HEK293T (cell line): ENCODE measurements at regions not wholly inside any gene's neighbourhood (a gene's known extent, or its start where the extent isn't known, plus 50 kb on each side); places are given as distances from the start of the nearest gene placed in this dataset.

Source experiments
- CTCF ChIA-PET: fragments of 350-600 bp; formaldehyde crosslinking; extraction: SDS; loops from one replicate; lab custom pipeline; 2021; ENCODE audit warnings: antibody characterized with exemption, inconsistent platforms; lab: Yijun Ruan, JAX
- POLR2A ChIA-PET: fragments of 350-600 bp; formaldehyde crosslinking; extraction: SDS; loops from one replicate; lab custom pipeline; 2020; ENCODE audit warnings: antibody characterized with exemption, inconsistent platforms; lab: Yijun Ruan, JAX
- DNase-seq: peaks from one replicate; pipeline ENCODE4 v3.0.0; 2012; ENCODE audit warnings: mixed read lengths; ENCODE audit errors: extremely low spot score
- ARNT ChIP-seq: fragments of 450-650 bp; IDR thresholded peaks from 2 replicates; pipeline ENCODE4 v1.6.1; 2017; ENCODE audit warnings: mild to moderate bottlenecking
- BHLHE40 ChIP-seq: fragments of 450-650 bp; IDR thresholded peaks from 2 replicates; pipeline ENCODE4 v1.6.1; 2016; ENCODE audit warnings: mild to moderate bottlenecking, moderate library complexity, borderline replicate concordance
- CTBP1 ChIP-seq: fragments of 450-650 bp; IDR thresholded peaks from 2 replicates; pipeline ENCODE4 v1.6.1; 2016; ENCODE audit warnings: borderline replicate concordance
- ELF4 ChIP-seq: fragments of 450-650 bp; IDR thresholded peaks from 2 replicates; pipeline ENCODE4 v1.6.1; 2017; ENCODE audit warnings: antibody characterized with exemption
- FOXA1 ChIP-seq: fragments of 450-650 bp; IDR thresholded peaks from 2 replicates; pipeline ENCODE4 v1.6.1; 2016; ENCODE audit warnings: mild to moderate bottlenecking
- FOXK2 ChIP-seq: fragments of 450-650 bp; IDR thresholded peaks from 2 replicates; pipeline ENCODE4 v1.6.1; 2016; ENCODE audit warnings: mild to moderate bottlenecking
- FOXM1 ChIP-seq: fragments of 450-650 bp; IDR thresholded peaks from 2 replicates; pipeline ENCODE4 v1.6.1; 2017; ENCODE audit warnings: mild to moderate bottlenecking, borderline replicate concordance
- HDGF ChIP-seq: fragments of 450-650 bp; IDR thresholded peaks from 2 replicates; pipeline ENCODE4 v1.6.1; 2017; ENCODE audit warnings: antibody characterized with exemption, borderline replicate concordance
- L3MBTL2 ChIP-seq: fragments of 450-650 bp; conservative IDR thresholded peaks from 2 replicates; pipeline ENCODE4 v1.6.1; 2016; ENCODE audit warnings: mild to moderate bottlenecking
- LEF1 ChIP-seq: fragments of 450-650 bp; IDR thresholded peaks from 2 replicates; pipeline ENCODE4 v1.6.1; 2017; ENCODE audit warnings: mild to moderate bottlenecking, borderline replicate concordance
- NFRKB ChIP-seq: fragments of 450-650 bp; IDR thresholded peaks from 2 replicates; pipeline ENCODE4 v1.6.1; 2016; ENCODE audit warnings: mild to moderate bottlenecking, moderate library complexity
- SP1 ChIP-seq: fragments of 450-650 bp; IDR thresholded peaks from 2 replicates; pipeline ENCODE4 v1.6.1; 2017
- SUZ12 ChIP-seq: fragments of 450-650 bp; IDR thresholded peaks from 2 replicates; pipeline ENCODE4 v1.6.1; 2016; ENCODE audit warnings: mild to moderate bottlenecking
- TARDBP ChIP-seq: fragments of 450-650 bp; IDR thresholded peaks from 2 replicates; pipeline ENCODE4 v1.6.1; 2016
- ZNF384 ChIP-seq: fragments of 450-650 bp; IDR thresholded peaks from 2 replicates; pipeline ENCODE4 v1.6.1; 2016
- TF ChIP-seq, protein P1 (sequence below): fragments of 450-650 bp; IDR thresholded peaks from 2 replicates; pipeline ENCODE4 v1.6.1; 2016

DNA sequence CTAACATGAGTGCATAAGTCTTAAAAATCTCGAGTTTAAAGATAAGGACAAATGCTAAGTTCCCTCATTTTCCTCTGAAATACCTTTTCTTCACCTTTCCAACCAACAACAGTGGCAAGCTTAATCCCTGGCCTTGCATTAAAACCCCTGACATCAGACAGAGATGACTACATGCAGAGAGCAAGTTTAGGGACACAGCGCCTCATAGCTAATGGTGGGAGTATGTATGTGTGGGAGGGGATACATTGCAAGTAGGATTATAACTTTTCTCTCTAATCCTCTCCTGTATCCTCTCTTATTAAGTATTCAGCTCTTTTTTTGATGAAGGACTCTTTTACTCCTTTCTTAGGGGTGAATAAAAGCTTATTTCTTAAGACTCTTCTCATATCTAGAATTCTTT is 547.1 kb downstream of the CCER1 start:
- TF ChIP-seq ELF4 (no peak), SUZ12 (no peak), FOXK2 (no peak), FOXA1 (no peak), BHLHE40 (no peak), LEF1 (no peak), HDGF (no peak), L3MBTL2 (no peak), ARNT (no peak), FOXM1 (no peak)
- TF ChIP-seq, protein P1, sequence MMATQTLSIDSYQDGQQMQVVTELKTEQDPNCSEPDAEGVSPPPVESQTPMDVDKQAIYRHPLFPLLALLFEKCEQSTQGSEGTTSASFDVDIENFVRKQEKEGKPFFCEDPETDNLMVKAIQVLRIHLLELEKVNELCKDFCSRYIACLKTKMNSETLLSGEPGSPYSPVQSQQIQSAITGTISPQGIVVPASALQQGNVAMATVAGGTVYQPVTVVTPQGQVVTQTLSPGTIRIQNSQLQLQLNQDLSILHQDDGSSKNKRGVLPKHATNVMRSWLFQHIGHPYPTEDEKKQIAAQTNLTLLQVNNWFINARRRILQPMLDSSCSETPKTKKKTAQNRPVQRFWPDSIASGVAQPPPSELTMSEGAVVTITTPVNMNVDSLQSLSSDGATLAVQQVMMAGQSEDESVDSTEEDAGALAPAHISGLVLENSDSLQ, result no peak
- POLR2A ChIA-PET, result no interaction called here
- CTCF ChIA-PET, result no interaction called here
- DNase-seq, result no peak

DNA sequence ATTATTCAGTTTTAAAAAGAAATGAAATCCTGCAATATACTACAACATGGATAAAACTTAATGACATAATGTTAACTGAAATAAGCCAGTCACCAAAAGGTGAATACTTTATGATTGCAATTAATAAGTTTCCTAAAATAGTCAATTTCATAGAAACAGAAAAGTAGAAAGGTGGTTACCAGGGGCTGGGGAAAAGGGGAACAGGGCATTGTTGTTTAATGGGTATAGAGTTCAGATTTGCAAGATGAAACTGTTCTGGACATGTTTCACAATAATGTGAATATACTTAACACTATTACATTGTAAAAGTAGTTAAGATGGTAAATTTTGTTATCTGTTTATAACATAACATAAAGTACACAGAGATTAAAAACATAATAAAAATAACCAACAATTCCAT is 550.9 kb downstream of the CCER1 start:
- POLR2A ChIA-PET, result no interaction called here
- CTCF ChIA-PET, result no interaction called here
- DNase-seq, result no peak
- no peak for TF ChIP-seq L3MBTL2
- TF ChIP-seq TARDBP, result no peak
- no peak for TF ChIP-seq HDGF
- no peak for TF ChIP-seq FOXM1
- TF ChIP-seq ARNT, result no peak
- no peak for TF ChIP-seq SP1
- no peak for TF ChIP-seq FOXK2
- TF ChIP-seq LEF1, result no peak
- TF ChIP-seq FOXA1, result no peak
- TF ChIP-seq ELF4, result no peak
- TF ChIP-seq CTBP1, result no peak
- no peak for TF ChIP-seq BHLHE40
- TF ChIP-seq ZNF384, result no peak
- no peak for TF ChIP-seq SUZ12
- TF ChIP-seq, protein P1, result no peak
- no peak for TF ChIP-seq NFRKB

DNA sequence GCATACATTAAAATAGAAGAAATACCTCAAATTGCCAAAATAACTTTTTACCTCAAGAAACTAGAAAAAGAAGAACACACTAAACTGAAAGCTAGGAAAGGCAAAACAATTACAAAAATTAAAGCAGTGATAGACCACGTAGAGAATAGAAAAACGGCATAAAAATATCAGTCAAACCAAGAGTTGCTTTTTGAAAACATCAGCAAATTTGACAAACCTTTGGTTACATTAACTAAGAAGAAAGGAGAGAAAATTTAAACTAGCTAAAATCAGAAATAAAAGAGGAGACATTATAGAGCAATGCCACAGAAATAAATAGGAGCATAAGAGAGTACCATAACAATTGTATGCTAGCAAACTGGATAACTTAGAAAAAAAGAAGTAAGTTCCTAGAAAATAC is 553.8 kb downstream of the CCER1 start:
- TF ChIP-seq NFRKB (no peak), HDGF (no peak), SP1 (no peak), ELF4 (no peak), BHLHE40 (no peak), ZNF384 (no peak), FOXM1 (no peak), FOXA1 (no peak), LEF1 (no peak), SUZ12 (no peak), TARDBP (no peak), ARNT (no peak), L3MBTL2 (no peak), FOXK2 (no peak), CTBP1 (no peak)
- TF ChIP-seq, protein P1, result no peak
- ChIA-PET POLR2A (no interaction called here), CTCF (no interaction called here)
- no peak for DNase-seq

DNA sequence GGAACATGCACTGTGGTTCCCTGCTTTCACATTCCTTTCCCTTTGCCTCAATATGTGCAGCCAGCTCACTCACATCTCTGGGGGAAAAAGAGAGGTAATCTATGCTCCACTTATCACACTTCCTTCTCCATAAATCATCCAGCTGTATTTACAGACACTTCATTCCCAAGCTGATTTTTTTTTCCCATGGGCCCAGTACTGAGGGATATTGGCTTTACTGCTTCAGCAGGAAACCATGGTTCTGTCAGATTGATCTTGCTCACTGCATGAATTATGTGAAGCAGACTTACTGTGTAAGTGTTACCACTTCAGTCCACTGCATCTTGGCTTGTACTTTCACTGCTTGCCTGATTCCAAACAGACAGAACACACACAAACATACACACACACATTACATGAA is 555.6 kb downstream of the CCER1 start:
- DNase-seq, result no peak
- TF ChIP-seq SUZ12 (no peak), L3MBTL2 (no peak), HDGF (no peak), FOXK2 (no peak), ELF4 (no peak), FOXM1 (no peak), CTBP1 (no peak), SP1 (no peak), NFRKB (no peak), ZNF384 (no peak), FOXA1 (no peak), LEF1 (no peak), TARDBP (no peak), BHLHE40 (no peak), ARNT (no peak)
- TF ChIP-seq, protein P1, result no peak
- ChIA-PET POLR2A (no interaction called here), CTCF (interaction anchor here (0.6 kb wide), 1 partner anchor 29 kb away, joined by 3 read pairs; no protein-coding TSS in a partner anchor)

DNA sequence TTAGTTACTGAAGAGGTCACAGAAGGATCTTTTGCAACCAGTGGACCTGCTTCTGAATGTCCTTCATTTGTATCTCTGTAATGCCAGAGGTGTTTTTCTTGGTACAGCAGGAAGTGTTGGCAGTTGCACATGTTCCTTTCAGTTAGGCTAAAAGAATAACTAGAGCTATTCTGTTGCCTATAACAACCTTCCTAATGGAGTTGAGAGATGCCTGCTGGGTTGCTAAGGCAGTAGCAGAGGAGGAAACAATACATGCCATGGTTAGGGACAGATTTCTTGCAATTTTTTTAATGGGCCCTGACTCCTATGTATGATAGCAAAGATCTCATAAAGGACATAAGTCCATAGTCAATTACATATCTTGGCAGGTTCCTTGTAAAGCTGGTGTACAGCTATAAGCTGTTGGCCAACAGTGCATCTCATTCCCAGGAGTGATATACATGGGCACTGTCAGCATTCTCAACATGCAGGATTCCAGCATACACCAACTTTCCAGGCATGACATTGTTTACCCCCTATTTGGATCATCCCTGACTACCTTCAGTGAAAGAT is 556.6 kb downstream of the CCER1 start:
- ChIA-PET POLR2A (no interaction called here), CTCF (interaction anchor here (0.6 kb wide), 1 partner anchor 30 kb away, joined by 3 read pairs; no protein-coding TSS in a partner anchor)
- TF ChIP-seq TARDBP (no peak), FOXM1 (no peak), CTBP1 (no peak), ARNT (no peak), ZNF384 (no peak), BHLHE40 (no peak), FOXA1 (no peak), FOXK2 (no peak), SP1 (no peak), NFRKB (no peak), ELF4 (no peak)
- TF ChIP-seq, protein P1, result no peak
- DNase-seq, result no peak
